ENCODE measurements at regions not wholly inside any gene's neighbourhood (a gene's known extent, or its start where the extent isn't known, plus 50 kb on each side); places are given as distances from the start of the nearest gene placed in this dataset.

DNA sequence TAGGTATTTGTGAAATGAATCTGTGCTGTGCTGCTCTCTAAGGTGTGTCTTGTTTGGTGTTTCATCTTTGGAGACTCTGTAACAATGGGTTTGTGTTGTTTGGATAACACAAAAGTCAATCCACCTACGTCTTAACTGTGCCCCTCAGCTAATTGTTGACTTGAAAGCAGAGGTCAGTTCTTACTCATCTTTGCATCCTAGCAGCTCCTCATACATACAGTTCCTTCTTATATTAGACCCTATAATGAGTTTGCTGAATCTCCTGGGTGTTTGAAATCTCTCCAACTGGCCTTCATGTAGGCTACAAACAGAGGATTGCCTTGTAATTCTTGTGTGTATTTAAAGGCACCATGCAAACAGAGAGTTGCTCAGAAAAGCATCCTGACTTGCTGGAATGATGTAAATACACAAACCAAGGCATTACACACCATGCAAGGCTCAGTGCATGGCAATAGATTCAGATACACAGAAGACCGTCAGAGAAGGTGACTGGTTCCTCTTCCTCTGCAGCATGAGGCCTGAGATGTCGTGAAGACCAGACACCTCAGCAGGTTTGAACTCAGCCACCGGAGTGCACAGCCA lies 220.0 kb upstream of the JADE1 start:
- Histone ChIP-seq H3K4me2 (ENCODE audit: control insufficient read depth, extremely low read depth, insufficient read depth, low read depth, low read length) (no peak overlapping the region), H3K4me1 (ENCODE audit: control insufficient read depth, extremely low read depth, insufficient read depth, low read length) (no peaks in the 10 kb centered on the region), H3K79me2 (ENCODE audit: control insufficient read depth, insufficient read depth, low read length) (no peaks in the 10 kb centered on the region), H4K20me1 (ENCODE audit: control insufficient read depth, extremely low read depth, insufficient read depth, low read length) (no peaks in the 10 kb centered on the region), H3K9me1 (ENCODE audit: control insufficient read depth, extremely low read depth, insufficient read depth, low read length) (no peaks in the 10 kb centered on the region), H3K9ac (ENCODE audit: control insufficient read depth, extremely low read depth, insufficient read depth, low read length) (no peak overlapping the region), H3K4me3 (ENCODE audit: control insufficient read depth in 2 of 3, extremely low read depth in 1 of 3, insufficient read depth in 2 of 3, low read depth in 1 of 3, low read length in 3 of 3) (no peak overlapping the region), H3K27ac (ENCODE audit: control insufficient read depth, insufficient read depth, low read length) (no peak overlapping the region), H3K9me3 (ENCODE audit: control insufficient read depth, low read depth, low read length) (no peaks in the 10 kb centered on the region), H3K27me3 (ENCODE audit: control insufficient read depth, extremely low read depth, insufficient read depth, low read length) (no peaks in the 10 kb centered on the region), H3K36me3 (ENCODE audit: control insufficient read depth in 2 of 2, extremely low read depth in 1 of 2, insufficient read depth in 2 of 2, low read length in 2 of 2) (no peaks in the 10 kb centered on the region), H2AFZ (ENCODE audit: control insufficient read depth, low read length) (no peak overlapping the region)
- no peak for TF ChIP-seq EZH2 (IDR thresholded peaks at IDR 0.05; ENCODE audit: low read length)
- TF ChIP-seq, protein P1, sequence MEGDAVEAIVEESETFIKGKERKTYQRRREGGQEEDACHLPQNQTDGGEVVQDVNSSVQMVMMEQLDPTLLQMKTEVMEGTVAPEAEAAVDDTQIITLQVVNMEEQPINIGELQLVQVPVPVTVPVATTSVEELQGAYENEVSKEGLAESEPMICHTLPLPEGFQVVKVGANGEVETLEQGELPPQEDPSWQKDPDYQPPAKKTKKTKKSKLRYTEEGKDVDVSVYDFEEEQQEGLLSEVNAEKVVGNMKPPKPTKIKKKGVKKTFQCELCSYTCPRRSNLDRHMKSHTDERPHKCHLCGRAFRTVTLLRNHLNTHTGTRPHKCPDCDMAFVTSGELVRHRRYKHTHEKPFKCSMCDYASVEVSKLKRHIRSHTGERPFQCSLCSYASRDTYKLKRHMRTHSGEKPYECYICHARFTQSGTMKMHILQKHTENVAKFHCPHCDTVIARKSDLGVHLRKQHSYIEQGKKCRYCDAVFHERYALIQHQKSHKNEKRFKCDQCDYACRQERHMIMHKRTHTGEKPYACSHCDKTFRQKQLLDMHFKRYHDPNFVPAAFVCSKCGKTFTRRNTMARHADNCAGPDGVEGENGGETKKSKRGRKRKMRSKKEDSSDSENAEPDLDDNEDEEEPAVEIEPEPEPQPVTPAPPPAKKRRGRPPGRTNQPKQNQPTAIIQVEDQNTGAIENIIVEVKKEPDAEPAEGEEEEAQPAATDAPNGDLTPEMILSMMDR (optimal IDR thresholded peaks at IDR 0.05 in 1 of 3, IDR thresholded peaks at IDR 0.05 in 1 of 3, conservative IDR thresholded peaks at IDR 0.05 in 1 of 3; ENCODE audit: extremely low read depth in 1 of 3, insufficient read depth in 2 of 3, low read length in 3 of 3): no peak
- dilution Hi-C loops (cut with MboI; ENCODE audit: extremely low pct_ligation_motif_present, low sequenced_read_pairs): no loop called here
- DNase-seq (ENCODE audit: low read depth, low spot score): no peak
- FAIRE-seq: no peak

DNA sequence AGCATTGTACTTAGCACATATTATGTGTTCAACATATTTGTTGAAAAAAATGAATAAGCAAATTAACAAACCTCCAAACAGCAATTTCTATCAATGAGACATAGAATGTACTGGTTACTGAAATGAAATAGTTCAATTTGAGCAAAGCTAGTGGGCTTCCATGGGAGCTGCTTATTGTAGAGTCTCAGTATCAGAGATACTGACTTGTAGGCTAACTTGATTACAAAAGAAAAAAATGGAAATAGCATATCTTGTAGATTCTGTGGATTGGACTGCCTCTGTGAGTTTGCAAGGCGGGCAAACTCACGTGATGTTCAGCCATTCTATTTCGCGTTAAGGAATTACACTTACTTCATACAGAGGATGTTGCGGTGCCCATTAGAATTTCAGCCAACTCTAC lies 222.1 kb upstream of the JADE1 start:
- Histone ChIP-seq H3K79me2 (ENCODE audit: control insufficient read depth, insufficient read depth, low read length) (no peaks in the 10 kb centered on the region), H3K9ac (ENCODE audit: control insufficient read depth, extremely low read depth, insufficient read depth, low read length) (no peak overlapping the region), H3K4me1 (ENCODE audit: control insufficient read depth, extremely low read depth, insufficient read depth, low read length) (no peaks in the 10 kb centered on the region), H4K20me1 (ENCODE audit: control insufficient read depth, extremely low read depth, insufficient read depth, low read length) (no peaks in the 10 kb centered on the region), H3K27ac (ENCODE audit: control insufficient read depth, insufficient read depth, low read length) (no peak overlapping the region), H3K4me2 (ENCODE audit: control insufficient read depth, extremely low read depth, insufficient read depth, low read depth, low read length) (no peak overlapping the region), H3K9me1 (ENCODE audit: control insufficient read depth, extremely low read depth, insufficient read depth, low read length) (no peaks in the 10 kb centered on the region), H3K9me3 (ENCODE audit: control insufficient read depth, low read depth, low read length) (no peaks in the 10 kb centered on the region), H3K4me3 (ENCODE audit: control insufficient read depth in 2 of 3, extremely low read depth in 1 of 3, insufficient read depth in 2 of 3, low read depth in 1 of 3, low read length in 3 of 3) (no peak overlapping the region), H3K27me3 (ENCODE audit: control insufficient read depth, extremely low read depth, insufficient read depth, low read length) (no peaks in the 10 kb centered on the region), H3K36me3 (ENCODE audit: control insufficient read depth in 2 of 2, extremely low read depth in 1 of 2, insufficient read depth in 2 of 2, low read length in 2 of 2) (no peaks in the 10 kb centered on the region), H2AFZ (ENCODE audit: control insufficient read depth, low read length) (no peak overlapping the region)
- DNase-seq (ENCODE audit: low read depth, low spot score) (no peak), FAIRE-seq (no peak)
- dilution Hi-C loops (cut with MboI; ENCODE audit: extremely low pct_ligation_motif_present, low sequenced_read_pairs): no loop called here
- TF ChIP-seq EZH2 (IDR thresholded peaks at IDR 0.05; ENCODE audit: low read length): no peak
- TF ChIP-seq, protein P1 (optimal IDR thresholded peaks at IDR 0.05 in 1 of 3, IDR thresholded peaks at IDR 0.05 in 1 of 3, conservative IDR thresholded peaks at IDR 0.05 in 1 of 3; ENCODE audit: extremely low read depth in 1 of 3, insufficient read depth in 2 of 3, low read length in 3 of 3): no peak

Data from keratinocyte (primary cell).